Neural crest cell (in vitro differentiated cells): ENCODE measurements at regions not wholly inside any gene's neighbourhood (a gene's known extent, or its start where the extent isn't known, plus 50 kb on each side); places are given as distances from the start of the nearest gene placed in this dataset.
A peak's percentile ranks its signal among the peaks of the same experiment; 100 is the strongest.

Experiments used
- DNase-seq: peaks from one replicate; pipeline ENCODE4 v3.0.0; 2021; ENCODE audit warnings: low read depth, mixed read lengths, low spot score
- H3K27ac Mint-ChIP-seq: one replicate; pipeline ENCODE4 v1.8.0; 2021; ENCODE audit warnings: mild to moderate bottlenecking, mixed read lengths; ENCODE audit not compliant: unreplicated experiment
- H3K27me3 Mint-ChIP-seq: 2 replicates; pipeline ENCODE4 v1.8.0; 2021; ENCODE audit warnings: low read depth, mild to moderate bottlenecking, mixed read lengths
- H3K36me3 Mint-ChIP-seq: 2 replicates; pipeline ENCODE4 v1.8.0; 2021; ENCODE audit warnings: low read depth, mild to moderate bottlenecking, mixed read lengths
- H3K4me1 Mint-ChIP-seq: 2 replicates; pipeline ENCODE4 v1.8.0; 2021; ENCODE audit warnings: mixed read lengths
- H3K4me3 Mint-ChIP-seq: one replicate; pipeline ENCODE4 v1.8.0; 2021; ENCODE audit warnings: mild to moderate bottlenecking, mixed read lengths
- H3K9me3 Mint-ChIP-seq: 2 replicates; pipeline ENCODE4 v1.8.0; 2021; ENCODE audit warnings: mixed read lengths
- TF ChIP-seq, protein P1 (sequence below): fragments of 200-600 bp; sonication (generic); conservative IDR thresholded peaks from 2 replicates; pipeline ENCODE4 v1.5.0; 2021; ENCODE audit warnings: antibody characterized with exemption, mild to moderate bottlenecking

DNA sequence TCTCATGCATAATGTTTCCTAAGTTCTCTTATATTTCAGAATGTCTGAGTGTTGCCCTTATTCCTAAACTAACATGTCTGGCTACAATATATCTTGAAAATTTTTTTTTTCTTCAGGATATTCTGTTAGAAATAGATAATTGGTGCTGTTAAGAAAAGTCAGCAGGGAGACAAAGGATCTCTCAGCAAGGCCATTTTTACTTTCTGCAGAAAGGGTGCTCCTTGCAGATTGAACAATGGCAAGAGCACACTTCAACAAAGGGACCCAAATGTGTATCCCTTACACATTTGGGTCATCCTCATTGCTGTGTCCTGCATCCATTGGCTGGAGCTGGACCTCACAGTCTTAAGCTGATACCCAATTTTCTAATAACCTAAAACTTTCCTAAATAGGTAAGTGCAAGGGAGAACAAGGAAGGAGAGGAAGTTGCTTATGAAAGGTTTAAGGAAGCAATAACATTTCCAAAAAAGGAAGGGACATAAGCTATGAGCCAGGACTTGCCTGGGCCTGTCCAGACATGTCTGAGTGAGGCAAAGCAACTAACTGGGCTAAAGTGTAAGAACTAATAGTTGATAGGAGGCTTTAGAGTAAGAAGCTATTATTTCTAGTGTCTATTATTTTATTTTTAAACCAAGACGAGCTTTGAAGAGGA, 429.6 kb downstream of the BCKDHB start:
- TF ChIP-seq, protein P1, sequence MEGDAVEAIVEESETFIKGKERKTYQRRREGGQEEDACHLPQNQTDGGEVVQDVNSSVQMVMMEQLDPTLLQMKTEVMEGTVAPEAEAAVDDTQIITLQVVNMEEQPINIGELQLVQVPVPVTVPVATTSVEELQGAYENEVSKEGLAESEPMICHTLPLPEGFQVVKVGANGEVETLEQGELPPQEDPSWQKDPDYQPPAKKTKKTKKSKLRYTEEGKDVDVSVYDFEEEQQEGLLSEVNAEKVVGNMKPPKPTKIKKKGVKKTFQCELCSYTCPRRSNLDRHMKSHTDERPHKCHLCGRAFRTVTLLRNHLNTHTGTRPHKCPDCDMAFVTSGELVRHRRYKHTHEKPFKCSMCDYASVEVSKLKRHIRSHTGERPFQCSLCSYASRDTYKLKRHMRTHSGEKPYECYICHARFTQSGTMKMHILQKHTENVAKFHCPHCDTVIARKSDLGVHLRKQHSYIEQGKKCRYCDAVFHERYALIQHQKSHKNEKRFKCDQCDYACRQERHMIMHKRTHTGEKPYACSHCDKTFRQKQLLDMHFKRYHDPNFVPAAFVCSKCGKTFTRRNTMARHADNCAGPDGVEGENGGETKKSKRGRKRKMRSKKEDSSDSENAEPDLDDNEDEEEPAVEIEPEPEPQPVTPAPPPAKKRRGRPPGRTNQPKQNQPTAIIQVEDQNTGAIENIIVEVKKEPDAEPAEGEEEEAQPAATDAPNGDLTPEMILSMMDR, result no peak
- Mint-ChIP-seq H3K36me3 (peaks cover 3% of the 10 kb centered on the region), H3K9me3 (peaks cover 4% of the 10 kb centered on the region), H3K4me3 (no peak overlapping the region), H3K4me1 (no peaks in the 10 kb centered on the region), H3K27ac (peak overlapping the region; percentile 28), H3K27me3 (no peaks in the 10 kb centered on the region)
- no peak for DNase-seq

DNA sequence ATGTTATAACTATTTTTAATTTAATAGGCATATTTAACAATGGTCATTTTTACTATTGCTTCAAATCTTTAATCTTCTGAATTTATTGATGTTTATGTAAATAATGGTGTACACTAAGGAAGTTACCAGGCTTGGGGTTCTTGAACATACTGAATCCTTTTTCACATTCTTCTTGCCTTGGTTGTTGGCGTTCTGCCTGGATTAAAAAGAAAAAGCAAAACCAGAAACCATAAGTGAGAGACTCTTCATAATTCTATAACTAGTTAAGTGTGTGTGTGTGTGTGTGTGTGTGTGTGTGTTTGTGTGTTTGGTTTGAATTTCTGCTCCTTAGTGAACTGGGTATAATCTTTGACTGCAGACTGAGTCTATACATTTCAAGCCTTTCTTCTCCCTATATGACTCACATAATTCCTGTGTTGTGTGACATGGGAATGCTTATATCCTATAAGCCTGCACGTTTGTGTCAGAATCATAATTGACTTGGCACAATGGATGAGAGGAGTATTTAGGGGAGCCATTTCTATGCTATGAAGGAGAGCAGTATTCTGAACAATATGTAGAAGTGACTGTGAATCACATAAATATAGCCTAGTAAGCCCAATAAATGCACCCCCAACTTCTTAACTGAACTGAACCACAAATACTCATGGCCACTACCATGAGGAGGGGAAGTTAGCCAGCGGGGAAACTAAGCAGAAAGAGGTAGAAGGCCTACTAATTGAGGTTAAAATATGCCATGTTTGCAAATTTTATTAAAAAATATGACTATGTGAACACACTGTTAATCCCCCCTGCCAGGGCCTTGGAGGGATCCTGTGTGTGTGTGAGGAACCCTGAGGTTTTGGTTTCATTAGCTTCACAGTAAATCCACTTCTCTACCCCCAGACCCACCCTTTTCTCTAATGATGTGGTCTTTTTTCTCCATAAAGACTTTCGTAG, 425.5 kb downstream of the BCKDHB start:
- DNase-seq, result no peak
- Mint-ChIP-seq H3K27me3 (no peaks in the 10 kb centered on the region), H3K9me3 (no peaks in the 10 kb centered on the region), H3K27ac (no peak overlapping the region), H3K4me1 (no peaks in the 10 kb centered on the region), H3K36me3 (peaks cover 2% of the 10 kb centered on the region), H3K4me3 (no peak overlapping the region)
- TF ChIP-seq, protein P1, result no peak

DNA sequence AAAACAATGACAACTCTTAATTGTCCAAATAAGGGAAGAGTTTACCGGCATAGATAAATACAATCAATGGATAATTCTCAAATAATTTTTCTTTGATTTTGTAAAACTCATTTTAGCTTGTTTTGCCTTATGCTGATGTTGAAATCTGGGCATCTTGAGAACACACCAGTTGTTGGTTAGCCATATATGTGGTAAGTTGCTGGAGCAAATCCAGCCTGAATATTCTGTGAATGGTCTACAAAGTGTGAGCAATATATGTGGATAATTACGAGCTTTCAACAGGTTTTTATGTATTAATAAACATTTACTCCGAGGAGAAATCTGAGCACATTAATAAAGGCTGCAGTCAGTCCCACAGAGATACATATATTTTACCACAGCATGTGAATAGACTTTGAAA, 423.6 kb downstream of the BCKDHB start:
- Mint-ChIP-seq H3K27me3 (no peaks in the 10 kb centered on the region), H3K36me3 (no peaks in the 10 kb centered on the region), H3K4me3 (no peak overlapping the region), H3K4me1 (no peaks in the 10 kb centered on the region), H3K9me3 (no peaks in the 10 kb centered on the region), H3K27ac (no peak overlapping the region)
- no peak for DNase-seq
- TF ChIP-seq, protein P1, result no peak

DNA sequence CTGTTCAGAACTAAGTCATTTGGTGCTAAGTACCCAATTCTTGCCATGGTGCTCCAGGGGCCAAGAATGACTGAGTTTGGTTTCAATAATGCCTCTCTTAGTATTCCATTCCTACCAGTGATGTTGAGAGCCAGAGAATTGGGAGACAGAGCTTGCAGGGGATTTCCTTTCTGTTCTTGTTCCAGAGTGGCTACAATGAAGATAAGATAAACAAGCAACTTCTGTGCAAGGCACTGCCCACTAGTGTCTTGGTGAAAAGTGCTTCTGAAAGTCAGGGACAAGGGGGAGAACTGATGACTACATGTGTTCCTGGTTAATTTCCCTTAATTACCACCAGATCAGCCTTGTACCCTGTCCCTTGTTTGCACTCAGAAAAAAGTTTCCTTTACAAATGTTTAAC, 421.6 kb downstream of the BCKDHB start:
- TF ChIP-seq, protein P1, result no peak
- no peak overlapping the region for H3K27ac Mint-ChIP-seq
- H3K4me1 Mint-ChIP-seq, result peaks cover 10% of the 10 kb centered on the region
- H3K9me3 Mint-ChIP-seq, result no peaks in the 10 kb centered on the region
- no peak overlapping the region for H3K4me3 Mint-ChIP-seq
- no peaks in the 10 kb centered on the region for H3K36me3 Mint-ChIP-seq
- no peak for DNase-seq
- no peaks in the 10 kb centered on the region for H3K27me3 Mint-ChIP-seq

DNA sequence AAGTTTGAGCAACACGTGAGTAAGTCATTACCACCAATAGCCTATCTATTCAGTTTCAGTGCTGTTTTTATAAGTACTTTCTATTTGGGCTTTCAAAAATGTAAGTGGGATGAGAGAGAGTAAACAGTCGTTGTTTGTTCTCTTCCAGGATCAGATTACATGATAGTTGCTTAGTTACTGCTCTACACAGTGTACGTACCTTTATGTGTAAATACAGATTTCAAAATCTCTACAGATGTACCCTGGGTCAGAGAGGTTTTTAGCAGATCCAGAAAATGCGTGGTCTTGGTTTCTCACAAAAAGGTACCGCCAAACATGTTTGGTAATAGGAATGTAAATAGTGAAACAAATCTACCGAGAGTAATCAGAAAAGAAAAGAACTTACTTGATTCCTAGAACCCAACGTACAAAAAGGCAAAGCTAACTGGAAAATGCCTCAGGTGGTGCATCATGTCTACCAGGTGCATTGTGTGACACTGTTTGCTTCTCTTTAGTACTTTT, 421.1 kb downstream of the BCKDHB start:
- Mint-ChIP-seq H3K27me3 (no peaks in the 10 kb centered on the region), H3K4me1 (peaks cover 15% of the 10 kb centered on the region), H3K9me3 (no peaks in the 10 kb centered on the region), H3K36me3 (no peaks in the 10 kb centered on the region), H3K4me3 (no peak overlapping the region), H3K27ac (no peak overlapping the region)
- TF ChIP-seq, protein P1, result no peak
- DNase-seq, result no peak
